GM12864 (cell line): ENCODE measurements at regions not wholly inside any gene's neighbourhood (a gene's known extent, or its start where the extent isn't known, plus 50 kb on each side); places are given as distances from the start of the nearest gene placed in this dataset.
"Not testable (repeated sequence)": the region's sequence is repeated elsewhere in the genome, so short reads cannot be mapped to it uniquely, and the experiment has no call there.

Experiments used
- DNase-seq: peaks from one replicate; pipeline ENCODE4 v3.0.0-alpha.2; 2011; ENCODE audit warnings: low read depth
- H3K4me3 ChIP-seq: 2 replicates; pipeline ENCODE4 v1.5.1; 2011; ENCODE audit warnings: mild to moderate bottlenecking, low read depth, low read length, control low read depth
- TF ChIP-seq, protein P1 (sequence below): IDR thresholded peaks from 2 replicates; pipeline ENCODE4 v1.5.1; 2011; ENCODE audit warnings: low read depth, mild to moderate bottlenecking, moderate library complexity, low read length, control low read depth, inconsistent platforms; ENCODE audit errors: missing control alignments

- TF ChIP-seq, protein P1, sequence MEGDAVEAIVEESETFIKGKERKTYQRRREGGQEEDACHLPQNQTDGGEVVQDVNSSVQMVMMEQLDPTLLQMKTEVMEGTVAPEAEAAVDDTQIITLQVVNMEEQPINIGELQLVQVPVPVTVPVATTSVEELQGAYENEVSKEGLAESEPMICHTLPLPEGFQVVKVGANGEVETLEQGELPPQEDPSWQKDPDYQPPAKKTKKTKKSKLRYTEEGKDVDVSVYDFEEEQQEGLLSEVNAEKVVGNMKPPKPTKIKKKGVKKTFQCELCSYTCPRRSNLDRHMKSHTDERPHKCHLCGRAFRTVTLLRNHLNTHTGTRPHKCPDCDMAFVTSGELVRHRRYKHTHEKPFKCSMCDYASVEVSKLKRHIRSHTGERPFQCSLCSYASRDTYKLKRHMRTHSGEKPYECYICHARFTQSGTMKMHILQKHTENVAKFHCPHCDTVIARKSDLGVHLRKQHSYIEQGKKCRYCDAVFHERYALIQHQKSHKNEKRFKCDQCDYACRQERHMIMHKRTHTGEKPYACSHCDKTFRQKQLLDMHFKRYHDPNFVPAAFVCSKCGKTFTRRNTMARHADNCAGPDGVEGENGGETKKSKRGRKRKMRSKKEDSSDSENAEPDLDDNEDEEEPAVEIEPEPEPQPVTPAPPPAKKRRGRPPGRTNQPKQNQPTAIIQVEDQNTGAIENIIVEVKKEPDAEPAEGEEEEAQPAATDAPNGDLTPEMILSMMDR, result no peak
- no peak for DNase-seq
- no peak overlapping the region for H3K4me3 ChIP-seq
These were observed 447.6 kb downstream of the TFEC start for GRCh38 chr7:115582956-115583355.

DNA sequence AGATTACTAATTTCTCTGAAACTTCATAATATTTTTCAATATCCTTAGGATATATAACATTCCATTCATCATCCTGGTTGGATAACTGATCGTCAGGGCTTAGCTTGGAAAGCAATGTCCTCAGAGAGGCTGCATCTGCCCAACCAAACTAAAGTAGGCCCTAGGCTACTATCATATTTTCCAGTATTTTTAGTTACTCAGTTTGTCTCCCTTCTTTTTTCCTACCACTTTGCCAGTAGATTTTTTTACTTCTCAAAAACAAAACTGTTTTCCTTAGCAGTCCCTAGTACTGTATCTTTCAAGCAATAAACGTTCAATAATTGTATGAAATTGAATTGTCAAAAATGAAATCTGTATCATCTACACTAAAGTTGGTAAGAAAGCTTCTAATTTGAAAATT, 452.0 kb downstream of the TFEC start:
- TF ChIP-seq, protein P1, result no peak
- DNase-seq, result no peak
- no peak overlapping the region for H3K4me3 ChIP-seq

DNA sequence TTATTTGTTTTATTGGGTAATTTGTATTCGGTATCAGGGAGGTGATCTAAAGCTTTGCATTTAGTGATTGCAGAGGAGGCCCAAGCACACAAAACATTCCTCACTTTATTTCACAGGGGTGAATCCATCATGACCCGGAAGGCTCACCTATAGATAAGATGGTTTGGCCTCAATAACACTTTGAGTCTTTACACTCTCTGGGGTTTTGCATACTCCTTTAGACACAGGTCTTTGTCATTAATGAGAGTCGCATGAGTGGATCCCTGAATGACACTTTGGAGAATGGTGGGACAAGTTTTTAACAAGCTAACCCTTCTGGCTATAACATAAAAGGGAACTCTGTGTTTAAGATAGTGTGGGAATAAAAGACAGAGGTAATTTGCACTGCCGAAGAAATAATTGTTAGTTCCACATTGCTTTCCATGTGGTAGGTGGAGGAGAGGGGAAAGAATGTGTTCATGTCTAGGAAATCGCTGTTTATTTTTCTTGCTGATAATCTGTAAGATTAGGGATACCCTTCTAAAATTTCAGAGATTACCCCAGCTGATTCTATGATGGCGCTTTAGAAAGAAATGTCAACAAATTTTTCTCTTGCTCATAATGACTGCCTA, 455.8 kb downstream of the TFEC start:
- DNase-seq, result no peak
- no peak overlapping the region for H3K4me3 ChIP-seq
- TF ChIP-seq, protein P1, result no peak

- H3K4me3 ChIP-seq, result no peak overlapping the region
- TF ChIP-seq, protein P1, result no peak
- DNase-seq, result no peak
These were observed 458.5 kb downstream of the TFEC start for GRCh38 chr7:115572111-115572510.

GRCh38 chr7:115561335-115562110, 469.0 kb downstream of the TFEC start:
- DNase-seq, result no peak
- no peak overlapping the region for H3K4me3 ChIP-seq
- TF ChIP-seq, protein P1, result no peak

- H3K4me3 ChIP-seq, result no peak overlapping the region
- DNase-seq, result no peak
- TF ChIP-seq, protein P1, result no peak
These were observed 470.7 kb downstream of the TFEC start for GRCh38 chr7:115559877-115560276.

GRCh38 chr7:115558161-115558560, 472.4 kb downstream of the TFEC start:
- no peak overlapping the region for H3K4me3 ChIP-seq
- TF ChIP-seq, protein P1, result no peak
- no peak for DNase-seq

- H3K4me3 ChIP-seq, DNase-seq: not testable (repeated sequence)
These were observed 473.3 kb downstream of the TFEC start for GRCh38 chr7:115557296-115557695.
